Epidermal melanocyte (primary cell): ENCODE measurements at regions not wholly inside any gene's neighbourhood (a gene's known extent, or its start where the extent isn't known, plus 50 kb on each side); places are given as distances from the start of the nearest gene placed in this dataset.
"Not testable (repeated sequence)": the region's sequence is repeated elsewhere in the genome, so short reads cannot be mapped to it uniquely, and the experiment has no call there.

ENCODE experiments used
- DNase-seq: peaks from one replicate; pipeline ENCODE4 v3.0.0; 2011; ENCODE audit warnings: low spot score; ENCODE audit not compliant: insufficient read length

GRCh38 chrX:46169808-46170207 is 375.4 kb downstream of the ZNF674 start:
- DNase-seq, result no peak

- DNase-seq, result no peak
Observed at GRCh38 chrX:46168254-46168653, 377.0 kb downstream of the ZNF674 start.

- no peak for DNase-seq
Observed at GRCh38 chrX:46165866-46166265, 379.4 kb downstream of the ZNF674 start.

GRCh38 chrX:46165411-46165810 is 379.8 kb downstream of the ZNF674 start:
- DNase-seq, result peak; percentile 18

- no peak for DNase-seq
Observed at GRCh38 chrX:46152756-46153155, 392.5 kb downstream of the ZNF674 start.

- not testable (repeated sequence) for DNase-seq
Observed at GRCh38 chrX:46151332-46151731, 393.9 kb downstream of the ZNF674 start.

GRCh38 chrX:46144566-46144965 is 400.7 kb downstream of the ZNF674 start:
- no peak for DNase-seq

- no peak for DNase-seq
Observed at GRCh38 chrX:46140272-46140671, 404.9 kb downstream of the ZNF674 start.

- no peak for DNase-seq
Observed at GRCh38 chrX:46130247-46130646, 415.0 kb downstream of the ZNF674 start.

GRCh38 chrX:46125111-46125510 is 420.1 kb downstream of the ZNF674 start:
- no peak for DNase-seq

- no peak for DNase-seq
Observed at GRCh38 chrX:46117234-46117633, 428.0 kb downstream of the ZNF674 start.

- DNase-seq, result not testable (repeated sequence)
Observed at GRCh38 chrX:46087310-46087709, 457.9 kb downstream of the ZNF674 start.

- not testable (repeated sequence) for DNase-seq
Observed at GRCh38 chrX:46080121-46080520, 465.1 kb downstream of the ZNF674 start.

- DNase-seq, result no peak
Observed at GRCh38 chrX:46072791-46073190, 472.4 kb downstream of the ZNF674 start.

GRCh38 chrX:46072372-46072771 is 472.8 kb downstream of the ZNF674 start:
- no peak for DNase-seq

- no peak for DNase-seq
Observed at GRCh38 chrX:46070421-46070820, 474.8 kb downstream of the ZNF674 start.

- DNase-seq, result no peak
Observed at GRCh38 chrX:46059316-46059715, 485.9 kb downstream of the ZNF674 start.

- DNase-seq, result no peak
Observed at GRCh38 chrX:46044486-46044885, 500.7 kb downstream of the ZNF674 start.

GRCh38 chrX:46040001-46040400 is 505.2 kb downstream of the ZNF674 start:
- no peak for DNase-seq

- DNase-seq, result no peak
Observed at GRCh38 chrX:46039526-46039925, 505.7 kb downstream of the ZNF674 start.

GRCh38 chrX:46036508-46036907 is 508.7 kb downstream of the ZNF674 start:
- DNase-seq, result no peak

GRCh38 chrX:46034868-46035267 is 510.4 kb downstream of the ZNF674 start:
- DNase-seq, result no peak

- no peak for DNase-seq
Observed at GRCh38 chrX:46029777-46030176, 515.4 kb downstream of the ZNF674 start.

GRCh38 chrX:46016296-46016695 is 528.9 kb downstream of the ZNF674 start:
- DNase-seq, result no peak
